Activated CD4-positive, alpha-beta T cell treated with anti-CD3 and anti-CD28 coated beads, Interleukin-2, amount 10 ng/mL, durations not matched to agents 7 days and 5 days (primary cell): ENCODE measurements at regions not wholly inside any gene's neighbourhood (a gene's known extent, or its start where the extent isn't known, plus 50 kb on each side); places are given as distances from the start of the nearest gene placed in this dataset.

Experiments used
- CTCF ChIA-PET: fragments of 350-600 bp; sonication (Branson Sonifier 250); formaldehyde crosslinking; loops from one replicate; lab custom pipeline; 2021; ENCODE audit warnings: antibody characterized with exemption; lab: Charles Lee
- POLR2A ChIA-PET: fragments of 350-600 bp; sonication (Branson Sonifier 250); formaldehyde crosslinking; loops from one replicate; lab custom pipeline; 2021; ENCODE audit warnings: antibody characterized with exemption; lab: Charles Lee
- DNase-seq: peaks from one replicate; pipeline ENCODE4 v3.0.0-alpha.2; 2020
- H3K27ac Mint-ChIP-seq: one replicate; pipeline ENCODE4 v1.8.0; 2021; ENCODE audit warnings: mild to moderate bottlenecking, moderate library complexity, mixed read lengths
- H3K27me3 Mint-ChIP-seq: one replicate; pipeline ENCODE4 v1.8.0; 2021; ENCODE audit warnings: mixed read lengths
- H3K36me3 Mint-ChIP-seq: one replicate; pipeline ENCODE4 v1.8.0; 2021; ENCODE audit warnings: low read depth, mixed read lengths
- H3K4me1 Mint-ChIP-seq: one replicate; pipeline ENCODE4 v1.8.0; 2021; ENCODE audit warnings: mixed read lengths
- H3K4me3 Mint-ChIP-seq: one replicate; pipeline ENCODE4 v1.8.0; 2021; ENCODE audit warnings: mild to moderate bottlenecking, moderate library complexity, mixed read lengths
- H3K9me3 Mint-ChIP-seq: one replicate; pipeline ENCODE4 v1.8.0; 2021; ENCODE audit warnings: mixed read lengths

GRCh38 chr2:8195784-8196183 lies 486.1 kb upstream of the ID2 start:
- CTCF ChIA-PET, result interaction anchor here (1.8 kb wide), 1 partner anchor 24 kb away, joined by 3 read pairs; no protein-coding TSS in a partner anchor
- H3K27ac Mint-ChIP-seq, result no peak overlapping the region

GRCh38 chr2:8196316-8196715 lies 485.5 kb upstream of the ID2 start:
- H3K4me3 Mint-ChIP-seq, result no peak overlapping the region
- no peak overlapping the region for H3K27ac Mint-ChIP-seq
- no peaks in the 10 kb centered on the region for H3K4me1 Mint-ChIP-seq
- no peak for DNase-seq
- H3K9me3 Mint-ChIP-seq, result peaks cover 7% of the 10 kb centered on the region
- ChIA-PET CTCF (interaction anchor here (1.8 kb wide), 1 partner anchor 24 kb away, joined by 3 read pairs; no protein-coding TSS in a partner anchor), POLR2A (interaction anchor here (0.6 kb wide), 1 partner anchor 190 kb away, joined by 3 read pairs; no protein-coding TSS in a partner anchor)
- H3K36me3 Mint-ChIP-seq, result peaks cover 3% of the 10 kb centered on the region
- H3K27me3 Mint-ChIP-seq, result no peaks in the 10 kb centered on the region

More at GRCh38 chr2:8195784-8196183, 486.1 kb upstream of the ID2 start:
- peaks cover 7% of the 10 kb centered on the region for H3K9me3 Mint-ChIP-seq
- peaks cover 3% of the 10 kb centered on the region for H3K36me3 Mint-ChIP-seq
- H3K4me3 Mint-ChIP-seq, result no peak overlapping the region
- no peaks in the 10 kb centered on the region for H3K4me1 Mint-ChIP-seq
- no peaks in the 10 kb centered on the region for H3K27me3 Mint-ChIP-seq
- DNase-seq, result no peak
- POLR2A ChIA-PET, result interaction anchor here (0.6 kb wide), 1 partner anchor 189 kb away, joined by 3 read pairs; no protein-coding TSS in a partner anchor

GRCh38 chr2:8197101-8197500 lies 484.8 kb upstream of the ID2 start:
- ChIA-PET POLR2A (no interaction called here), CTCF (interaction anchor here (1.8 kb wide), 1 partner anchor 25 kb away, joined by 3 read pairs; no protein-coding TSS in a partner anchor)
- peaks cover 1% of the 10 kb centered on the region for H3K4me1 Mint-ChIP-seq
- H3K27me3 Mint-ChIP-seq, result no peaks in the 10 kb centered on the region
- no peak for DNase-seq
- no peak overlapping the region for H3K27ac Mint-ChIP-seq
- peaks cover 3% of the 10 kb centered on the region for H3K36me3 Mint-ChIP-seq
- H3K9me3 Mint-ChIP-seq, result peaks cover 7% of the 10 kb centered on the region
- H3K4me3 Mint-ChIP-seq, result no peak overlapping the region

GRCh38 chr2:8197825-8198224 lies 484.0 kb upstream of the ID2 start:
- Mint-ChIP-seq H3K4me1 (peaks cover 5% of the 10 kb centered on the region), H3K4me3 (no peak overlapping the region), H3K9me3 (peaks cover 7% of the 10 kb centered on the region), H3K27me3 (no peaks in the 10 kb centered on the region), H3K36me3 (peaks cover 3% of the 10 kb centered on the region), H3K27ac (no peak overlapping the region)
- CTCF ChIA-PET, result no interaction called here
- POLR2A ChIA-PET, result no interaction called here
- no peak for DNase-seq

- DNase-seq, result no peak
- Mint-ChIP-seq H3K27me3 (no peaks in the 10 kb centered on the region), H3K9me3 (peaks cover 9% of the 10 kb centered on the region), H3K27ac (no peak overlapping the region), H3K4me3 (no peak overlapping the region), H3K4me1 (peaks cover 5% of the 10 kb centered on the region), H3K36me3 (peaks cover 5% of the 10 kb centered on the region)
- CTCF ChIA-PET, result interaction anchor here (1.4 kb wide), 1 partner anchor 20 kb away, joined by 3 read pairs; no protein-coding TSS in a partner anchor
- POLR2A ChIA-PET, result no interaction called here
Observed at GRCh38 chr2:8198766-8199382, 483.0 kb upstream of the ID2 start.

GRCh38 chr2:8202132-8202531 lies 479.7 kb upstream of the ID2 start:
- Mint-ChIP-seq H3K27ac (no peak overlapping the region), H3K9me3 (peaks cover 8% of the 10 kb centered on the region), H3K36me3 (peaks cover 5% of the 10 kb centered on the region), H3K4me3 (no peak overlapping the region), H3K27me3 (no peaks in the 10 kb centered on the region), H3K4me1 (peaks cover 5% of the 10 kb centered on the region)
- ChIA-PET POLR2A (no interaction called here), CTCF (no interaction called here)
- no peak for DNase-seq

GRCh38 chr2:8203364-8203763 lies 478.5 kb upstream of the ID2 start:
- ChIA-PET CTCF (interaction anchor here (1.3 kb wide), 1 partner anchor 341 kb away, joined by 3 read pairs; no protein-coding TSS in a partner anchor), POLR2A (no interaction called here)
- Mint-ChIP-seq H3K4me1 (peaks cover 5% of the 10 kb centered on the region), H3K27me3 (no peaks in the 10 kb centered on the region), H3K4me3 (no peak overlapping the region), H3K9me3 (peaks cover 11% of the 10 kb centered on the region), H3K36me3 (peaks cover 10% of the 10 kb centered on the region), H3K27ac (no peak overlapping the region)
- no peak for DNase-seq

GRCh38 chr2:8204711-8205110 lies 477.1 kb upstream of the ID2 start:
- Mint-ChIP-seq H3K36me3 (peaks cover 7% of the 10 kb centered on the region), H3K4me1 (peaks cover 5% of the 10 kb centered on the region), H3K27ac (no peak overlapping the region), H3K27me3 (no peaks in the 10 kb centered on the region), H3K4me3 (no peak overlapping the region), H3K9me3 (peaks cover 16% of the 10 kb centered on the region)
- CTCF ChIA-PET, result interaction anchor here (0.6 to 1.3 kb wide), 2 partner anchors 249 to 340 kb away, joined by 3 to 6 read pairs; no protein-coding TSS in a partner anchor
- DNase-seq, result no peak
- POLR2A ChIA-PET, result no interaction called here

GRCh38 chr2:8209494-8209893 lies 472.4 kb upstream of the ID2 start:
- Mint-ChIP-seq H3K9me3 (peaks cover 15% of the 10 kb centered on the region), H3K4me1 (peaks cover 5% of the 10 kb centered on the region), H3K27ac (no peak overlapping the region), H3K4me3 (no peak overlapping the region), H3K27me3 (no peaks in the 10 kb centered on the region), H3K36me3 (peaks cover 6% of the 10 kb centered on the region)
- ChIA-PET CTCF (interaction anchor here (0.6 to 1.3 kb wide), 2 partner anchors 34 to 38 kb away, joined by 3 read pairs; no protein-coding TSS in a partner anchor), POLR2A (no interaction called here)
- DNase-seq, result no peak

- Mint-ChIP-seq H3K27ac (no peak overlapping the region), H3K4me1 (peaks cover 5% of the 10 kb centered on the region), H3K36me3 (peaks cover 6% of the 10 kb centered on the region), H3K4me3 (no peak overlapping the region), H3K27me3 (no peaks in the 10 kb centered on the region), H3K9me3 (peaks cover 15% of the 10 kb centered on the region)
- ChIA-PET CTCF (interaction anchor here (1.1 to 1.2 kb wide), 2 partner anchors 10 to 15 kb away, joined by 3 read pairs; no protein-coding TSS in a partner anchor), POLR2A (no interaction called here)
- no peak for DNase-seq
Observed at GRCh38 chr2:8211384-8211783, 470.5 kb upstream of the ID2 start.

- DNase-seq, result no peak
- Mint-ChIP-seq H3K27me3 (no peaks in the 10 kb centered on the region), H3K4me3 (no peak overlapping the region), H3K36me3 (peaks cover 6% of the 10 kb centered on the region), H3K27ac (no peak overlapping the region), H3K9me3 (peaks cover 13% of the 10 kb centered on the region), H3K4me1 (peaks cover 5% of the 10 kb centered on the region)
- ChIA-PET POLR2A (no interaction called here), CTCF (interaction anchor here (1.1 to 1.2 kb wide), 2 partner anchors 9 to 14 kb away, joined by 3 read pairs; no protein-coding TSS in a partner anchor)
Observed at GRCh38 chr2:8212239-8212638, 469.6 kb upstream of the ID2 start.

- DNase-seq, result no peak
- Mint-ChIP-seq H3K4me3 (no peak overlapping the region), H3K27ac (no peak overlapping the region), H3K9me3 (peaks cover 5% of the 10 kb centered on the region), H3K36me3 (peaks cover 2% of the 10 kb centered on the region), H3K27me3 (peaks cover 2% of the 10 kb centered on the region), H3K4me1 (peaks cover 5% of the 10 kb centered on the region)
- ChIA-PET POLR2A (no interaction called here), CTCF (no interaction called here)
Observed at GRCh38 chr2:8214036-8214615, 467.7 kb upstream of the ID2 start.
